H1 (cell line): ENCODE measurements at regions not wholly inside any gene's neighbourhood (a gene's known extent, or its start where the extent isn't known, plus 50 kb on each side); places are given as distances from the start of the nearest gene placed in this dataset.

Source experiments
- KDM4A ChIP-seq: IDR thresholded peaks from one replicate; pipeline ENCODE4 v1.7.1; 2012; ENCODE audit warnings: low read depth, mild to moderate bottlenecking, moderate library complexity, low read length, inconsistent platforms; ENCODE audit not compliant: severe bottlenecking
- ZNF274 ChIP-seq: IDR thresholded peaks from 2 replicates; pipeline ENCODE4 v1.7.0; 2012; ENCODE audit warnings: low read length, borderline replicate concordance; ENCODE audit errors: extremely low read depth

- no peak for TF ChIP-seq KDM4A
- TF ChIP-seq ZNF274, result no peak
These were observed 51.7 kb upstream of the VEGFC start (continued) for GRCh38 chr4:176844448-176844847.
